RWPE1 (cell line): ENCODE measurements at regions not wholly inside any gene's neighbourhood (a gene's known extent, or its start where the extent isn't known, plus 50 kb on each side); places are given as distances from the start of the nearest gene placed in this dataset.

Experiments
- CTCF ChIA-PET: fragments of 350-600 bp; sonication (Branson Sonifier 250); formaldehyde crosslinking; extraction: SDS; loops from one replicate; lab custom pipeline; 2021; lab: Yijun Ruan, JAX
- POLR2A ChIA-PET: fragments of 400-600 bp; formaldehyde crosslinking; extraction: SDS; loops from one replicate; lab custom pipeline; 2020; ENCODE audit warnings: antibody characterized with exemption; ENCODE audit not compliant: low non-redundant PET; lab: Yijun Ruan, JAX
- DNase-seq: peaks from one replicate; pipeline ENCODE4 v3.0.0; 2012; ENCODE audit warnings: low spot score
- H3K27ac ChIP-seq: fragments of 450-650 bp; 2 replicates; pipeline ENCODE4 v1.5.1; 2017
- TF ChIP-seq, protein P1 (sequence below): fragments of 450-650 bp; conservative IDR thresholded peaks from 2 replicates; pipeline ENCODE4 v1.5.1; 2017; ENCODE audit warnings: low read depth, mild to moderate bottlenecking

DNA sequence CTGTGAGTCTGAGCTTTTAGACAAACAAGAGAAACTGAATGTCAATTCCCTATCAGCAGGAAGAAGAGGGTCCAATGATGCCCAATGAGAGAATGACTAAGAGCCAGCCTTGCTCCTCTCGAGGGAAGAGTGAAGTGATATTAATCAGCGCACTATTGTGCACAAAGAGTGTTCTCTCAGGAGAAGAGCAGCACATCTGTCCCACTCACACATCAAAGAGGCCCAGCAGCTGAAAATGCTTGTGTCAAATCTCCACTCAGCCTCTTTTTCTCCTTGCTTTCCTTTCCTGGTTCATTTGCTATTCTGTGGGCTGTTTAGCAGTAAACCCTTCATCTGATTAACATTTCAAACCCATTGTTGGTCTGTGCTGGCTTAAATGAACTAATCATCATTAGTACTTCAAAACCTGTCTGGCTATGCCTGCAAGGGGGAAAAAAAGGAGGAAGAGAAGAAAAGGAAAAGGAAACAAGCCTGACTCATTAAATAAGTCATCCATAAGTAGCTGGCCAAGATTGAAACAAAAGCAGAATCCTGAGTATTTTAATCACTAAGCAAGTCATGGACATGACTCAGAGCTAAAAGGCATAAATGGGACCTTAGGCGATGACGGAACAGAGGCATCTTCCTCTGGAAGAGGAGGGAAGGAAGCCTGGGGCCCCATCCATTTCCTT is 912.7 kb downstream of the TUSC7 start:
- no peak overlapping the region for H3K27ac ChIP-seq
- ChIA-PET CTCF (no interaction called here), POLR2A (no interaction called here)
- TF ChIP-seq, protein P1, sequence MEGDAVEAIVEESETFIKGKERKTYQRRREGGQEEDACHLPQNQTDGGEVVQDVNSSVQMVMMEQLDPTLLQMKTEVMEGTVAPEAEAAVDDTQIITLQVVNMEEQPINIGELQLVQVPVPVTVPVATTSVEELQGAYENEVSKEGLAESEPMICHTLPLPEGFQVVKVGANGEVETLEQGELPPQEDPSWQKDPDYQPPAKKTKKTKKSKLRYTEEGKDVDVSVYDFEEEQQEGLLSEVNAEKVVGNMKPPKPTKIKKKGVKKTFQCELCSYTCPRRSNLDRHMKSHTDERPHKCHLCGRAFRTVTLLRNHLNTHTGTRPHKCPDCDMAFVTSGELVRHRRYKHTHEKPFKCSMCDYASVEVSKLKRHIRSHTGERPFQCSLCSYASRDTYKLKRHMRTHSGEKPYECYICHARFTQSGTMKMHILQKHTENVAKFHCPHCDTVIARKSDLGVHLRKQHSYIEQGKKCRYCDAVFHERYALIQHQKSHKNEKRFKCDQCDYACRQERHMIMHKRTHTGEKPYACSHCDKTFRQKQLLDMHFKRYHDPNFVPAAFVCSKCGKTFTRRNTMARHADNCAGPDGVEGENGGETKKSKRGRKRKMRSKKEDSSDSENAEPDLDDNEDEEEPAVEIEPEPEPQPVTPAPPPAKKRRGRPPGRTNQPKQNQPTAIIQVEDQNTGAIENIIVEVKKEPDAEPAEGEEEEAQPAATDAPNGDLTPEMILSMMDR = no peak
- peak; percentile 74 for DNase-seq

DNA sequence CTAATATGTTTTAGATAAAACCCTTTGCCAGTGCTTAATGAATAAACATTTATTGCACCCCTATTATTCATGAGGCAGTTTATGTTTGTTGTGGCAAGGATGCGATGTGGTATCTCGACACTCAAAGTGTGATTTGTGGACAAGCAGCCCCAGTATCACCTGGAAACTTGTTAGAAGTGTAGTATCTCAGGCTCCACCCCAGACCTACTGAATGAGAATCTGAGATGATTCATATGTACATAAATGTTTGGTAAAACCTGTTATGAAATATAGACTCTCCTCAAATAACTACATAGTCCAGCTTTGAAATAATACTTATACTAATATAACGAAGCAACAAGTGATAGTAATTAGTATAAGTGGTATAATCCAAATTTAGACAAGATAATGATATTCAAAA is 914.8 kb downstream of the TUSC7 start:
- DNase-seq = peak; percentile 10
- TF ChIP-seq, protein P1 = no peak
- H3K27ac ChIP-seq = no peak overlapping the region
- POLR2A ChIA-PET = no interaction called here
- CTCF ChIA-PET = no interaction called here

DNA sequence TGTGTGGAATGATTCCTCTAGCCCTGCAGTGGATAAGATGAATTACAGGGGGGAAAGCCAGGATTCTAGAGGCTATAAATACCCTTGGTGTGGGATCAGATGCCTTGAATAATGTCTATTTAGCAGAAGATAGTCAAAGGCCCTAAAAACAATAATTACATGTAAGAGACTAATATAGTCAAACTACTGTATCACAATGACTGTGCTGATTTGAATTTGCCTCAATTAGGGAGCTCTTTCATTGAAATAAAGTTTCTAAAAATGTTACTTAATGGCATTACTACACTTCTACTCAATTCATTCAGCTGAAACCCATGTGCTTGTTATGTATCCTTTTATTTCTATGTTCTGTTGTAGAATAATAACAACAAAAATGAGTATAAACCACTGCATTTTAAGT is 915.6 kb downstream of the TUSC7 start:
- POLR2A ChIA-PET = no interaction called here
- CTCF ChIA-PET = no interaction called here
- DNase-seq = no peak
- TF ChIP-seq, protein P1 = no peak
- H3K27ac ChIP-seq = no peak overlapping the region

DNA sequence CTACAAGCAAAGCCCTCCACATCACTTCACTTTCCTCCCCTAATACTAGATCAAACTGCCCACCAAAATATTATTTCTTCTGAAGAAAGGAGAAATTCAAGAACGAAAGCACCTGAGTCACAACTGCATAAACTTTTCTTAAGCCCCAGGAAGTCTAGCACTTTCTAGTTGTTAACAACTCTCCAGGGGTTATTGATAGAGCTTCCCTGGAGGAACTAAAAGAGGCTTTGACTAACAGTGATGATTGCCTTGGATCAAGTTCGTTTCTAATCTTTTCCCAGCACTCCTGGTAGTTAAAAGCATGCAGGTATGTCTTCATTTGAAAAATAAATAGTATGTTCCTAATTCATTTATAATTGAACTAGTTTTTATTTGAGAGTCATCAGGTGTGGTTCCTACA is 917.0 kb downstream of the TUSC7 start:
- no peak overlapping the region for H3K27ac ChIP-seq
- ChIA-PET POLR2A (no interaction called here), CTCF (no interaction called here)
- DNase-seq = no peak
- TF ChIP-seq, protein P1 = no peak

DNA sequence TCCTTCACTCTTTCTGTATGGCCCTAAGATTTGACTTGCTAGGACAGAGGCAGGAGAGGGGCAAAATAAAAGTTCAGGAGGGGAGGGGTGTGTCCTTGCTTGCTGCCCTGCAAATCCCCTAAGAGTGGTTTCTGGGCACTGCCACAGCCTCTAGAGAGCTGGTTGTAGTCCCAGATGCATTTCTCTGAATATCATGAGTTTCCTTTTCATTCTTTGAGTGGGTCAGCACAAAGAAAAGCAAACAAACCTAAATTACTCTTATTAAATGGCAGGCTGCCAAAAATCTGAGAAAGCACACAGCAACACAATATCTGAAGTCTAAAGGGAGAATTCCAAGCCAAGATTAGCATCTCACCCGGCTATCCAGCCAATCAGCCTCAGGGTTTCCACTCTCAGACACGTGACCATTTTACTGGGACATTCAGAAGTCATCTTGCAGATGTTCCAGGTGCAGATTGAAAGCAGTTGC is 919.3 kb downstream of the TUSC7 start:
- no peak overlapping the region for H3K27ac ChIP-seq
- ChIA-PET POLR2A (no interaction called here), CTCF (no interaction called here)
- TF ChIP-seq, protein P1 = no peak
- peak; percentile 48 for DNase-seq

DNA sequence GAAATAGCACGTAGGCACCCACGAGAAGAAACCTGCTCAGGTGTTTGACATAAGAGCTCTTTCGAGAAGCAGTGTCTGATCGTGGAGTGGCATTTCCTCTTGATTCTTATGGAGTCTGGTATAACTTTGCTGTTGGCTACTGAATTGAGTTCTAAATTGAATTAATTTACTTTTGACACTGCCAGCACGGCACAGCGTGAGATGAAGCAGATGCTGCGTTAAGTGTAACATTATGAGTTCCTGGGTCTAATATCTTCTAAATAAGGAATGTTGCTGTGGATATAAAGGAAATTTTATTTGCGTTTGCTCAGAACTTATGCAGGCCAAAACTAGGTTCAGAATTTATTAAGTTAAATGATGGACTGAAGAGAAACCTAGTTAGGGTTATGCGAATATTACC is 919.9 kb downstream of the TUSC7 start:
- no peak for DNase-seq
- TF ChIP-seq, protein P1 = no peak
- CTCF ChIA-PET = no interaction called here
- H3K27ac ChIP-seq = no peak overlapping the region
- POLR2A ChIA-PET = no interaction called here
